A673 (cell line): ENCODE measurements at regions not wholly inside any gene's neighbourhood (a gene's known extent, or its start where the extent isn't known, plus 50 kb on each side); places are given as distances from the start of the nearest gene placed in this dataset.

Experiments used
- BruUV-seq: library from RNA; stranded (reverse); fragments of 400-500 nt; replicated peaks from 2 replicates; lab custom pipeline; 2021; lab: Mats Ljungman, UMichigan
- CTCF ChIA-PET: fragments of 300-600 bp; sonication (Branson Sonifier 250); formaldehyde crosslinking; loops from one replicate; lab custom pipeline; 2022; ENCODE audit warnings: antibody characterized with exemption; lab: Charles Lee
- POLR2A ChIA-PET: fragments of 300-600 bp; sonication (Branson Sonifier 250); formaldehyde crosslinking; loops from one replicate; lab custom pipeline; 2022; ENCODE audit warnings: antibody characterized with exemption; ENCODE audit not compliant: low non-redundant PET; lab: Charles Lee
- DNase-seq: peaks from one replicate; pipeline ENCODE4 v3.0.0-alpha.2; 2015; ENCODE audit warnings: low spot score
- H3K27ac ChIP-seq: fragments of 200-600 bp; sonication (generic); 2 replicates; pipeline ENCODE4 v1.5.1; 2016; ENCODE audit warnings: mixed run types, low read depth, mild to moderate bottlenecking, mixed read lengths, antibody characterized with exemption, low read length; ENCODE audit not compliant: poor library complexity, severe bottlenecking
- H3K27me3 ChIP-seq: fragments of 200-600 bp; sonication (generic); replicated peaks from 2 replicates; pipeline ENCODE4 v1.6.1; 2017; ENCODE audit warnings: mixed run types, low read depth, mild to moderate bottlenecking, mixed read lengths, antibody characterized with exemption, low read length; ENCODE audit not compliant: insufficient read depth, poor library complexity
- H3K36me3 ChIP-seq: fragments of 200-600 bp; sonication (generic); 2 replicates; pipeline ENCODE4 v1.6.1; 2016; ENCODE audit warnings: mixed run types, mild to moderate bottlenecking, mixed read lengths, antibody characterized with exemption, low read length; ENCODE audit not compliant: insufficient read depth, poor library complexity, severe bottlenecking
- H3K4me1 ChIP-seq: fragments of 200-600 bp; sonication (generic); 2 replicates; pipeline ENCODE4 v1.6.1; 2017; ENCODE audit warnings: mixed run types, mild to moderate bottlenecking, mixed read lengths, antibody characterized with exemption, low read length; ENCODE audit not compliant: insufficient read depth, poor library complexity, severe bottlenecking
- H3K4me3 ChIP-seq: fragments of 200-600 bp; sonication (generic); 2 replicates; pipeline ENCODE4 v1.5.1; 2016; ENCODE audit warnings: low read depth, mixed run types, mild to moderate bottlenecking, mixed read lengths, low read length; ENCODE audit not compliant: poor library complexity, severe bottlenecking
- H3K9me3 ChIP-seq: fragments of 200-600 bp; sonication (generic); 2 replicates; pipeline ENCODE4 v1.6.1; 2016; ENCODE audit warnings: mixed run types, low read depth, mild to moderate bottlenecking, mixed read lengths, antibody characterized with exemption, low read length; ENCODE audit not compliant: poor library complexity, severe bottlenecking
- CTCF ChIP-seq: fragments of 300-800, 200-600 bp; sonication (generic); conservative IDR thresholded peaks from 2 replicates; pipeline ENCODE4 v1.5.1; 2017; ENCODE audit warnings: low read depth, mild to moderate bottlenecking, antibody characterized with exemption, low read length, moderate library complexity, mixed read lengths
- EZH2 ChIP-seq: fragments of 200-600 bp; sonication (generic); IDR thresholded peaks from 2 replicates; pipeline ENCODE4 v1.6.1; 2017; ENCODE audit warnings: borderline replicate concordance, low read depth, mild to moderate bottlenecking, mixed read lengths, antibody characterized with exemption, low read length; ENCODE audit not compliant: poor library complexity, severe bottlenecking
- intact Hi-C: fragments of 100-400 bp; cut with micrococcal nuclease; formaldehyde crosslinking; loops from one replicate; pipeline ENCODE4 v1.10.0; 2022; ENCODE audit not compliant: unreplicated experiment

GRCh38 chr5:153257381-153257780 is 233.1 kb upstream of the GRIA1 start:
- Histone ChIP-seq H3K4me1 (no peaks in the 10 kb centered on the region), H3K4me3 (no peak overlapping the region), H3K36me3 (no peaks in the 10 kb centered on the region), H3K9me3 (no peaks in the 10 kb centered on the region), H3K27me3 (no peaks in the 10 kb centered on the region), H3K27ac (no peak overlapping the region)
- no peak for DNase-seq
- intact Hi-C loops, result no loop called here
- CTCF ChIA-PET, result no interaction called here
- POLR2A ChIA-PET, result no interaction called here
- BruUV-seq, result no TSS peak
- TF ChIP-seq CTCF (no peak), EZH2 (no peak)

GRCh38 chr5:153258469-153258868 is 232.0 kb upstream of the GRIA1 start:
- CTCF ChIA-PET, result no interaction called here
- Histone ChIP-seq H3K9me3 (no peaks in the 10 kb centered on the region), H3K27me3 (no peaks in the 10 kb centered on the region), H3K27ac (no peak overlapping the region), H3K4me3 (no peak overlapping the region), H3K4me1 (no peaks in the 10 kb centered on the region), H3K36me3 (no peaks in the 10 kb centered on the region)
- POLR2A ChIA-PET, result no interaction called here
- TF ChIP-seq EZH2 (no peak), CTCF (no peak)
- no TSS peak for BruUV-seq
- intact Hi-C loops, result no loop called here
- no peak for DNase-seq

- H3K4me1 ChIP-seq, result no peaks in the 10 kb centered on the region
- no peaks in the 10 kb centered on the region for H3K36me3 ChIP-seq
- DNase-seq, result no peak
- POLR2A ChIA-PET, result no interaction called here
- H3K27ac ChIP-seq, result no peak overlapping the region
- TF ChIP-seq CTCF, result no peak
- no peak for TF ChIP-seq EZH2
- no peak overlapping the region for H3K4me3 ChIP-seq
- no peaks in the 10 kb centered on the region for H3K27me3 ChIP-seq
- H3K9me3 ChIP-seq, result no peaks in the 10 kb centered on the region
- CTCF ChIA-PET, result no interaction called here
- intact Hi-C loops, result no loop called here
- no TSS peak for BruUV-seq
Measured at GRCh38 chr5:153267506-153267905, 223.0 kb upstream of the GRIA1 start.
